Kidney capillary endothelial cell (primary cell): ENCODE measurements at regions not wholly inside any gene's neighbourhood (a gene's known extent, or its start where the extent isn't known, plus 50 kb on each side); places are given as distances from the start of the nearest gene placed in this dataset.
A peak's percentile ranks its signal among the peaks of the same experiment; 100 is the strongest.

Experiments
- DNase-seq: peaks from one replicate; pipeline ENCODE4 v3.0.0-alpha.2; 2018; ENCODE audit warnings: low spot score

DNA sequence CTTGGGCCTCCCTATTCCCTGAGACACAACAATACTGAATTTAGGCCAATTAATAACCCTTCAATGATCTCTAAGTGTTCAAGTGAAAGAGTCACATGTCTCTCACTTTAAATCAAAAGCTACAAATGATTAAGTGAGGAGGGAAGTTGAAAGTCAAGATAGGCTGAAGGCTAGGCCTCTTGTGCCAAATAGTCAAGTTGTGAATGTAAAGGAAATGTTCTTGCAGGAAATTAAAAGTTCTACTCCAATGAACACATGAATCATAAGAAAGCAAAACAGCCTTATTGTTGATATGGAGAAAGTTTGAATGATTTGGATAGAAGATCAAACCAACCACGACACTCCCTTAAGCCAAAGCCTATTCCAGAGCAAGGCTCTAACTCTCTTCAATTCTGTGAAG lies 286.9 kb downstream of the MEIS1 start:
- DNase-seq, result no peak

DNA sequence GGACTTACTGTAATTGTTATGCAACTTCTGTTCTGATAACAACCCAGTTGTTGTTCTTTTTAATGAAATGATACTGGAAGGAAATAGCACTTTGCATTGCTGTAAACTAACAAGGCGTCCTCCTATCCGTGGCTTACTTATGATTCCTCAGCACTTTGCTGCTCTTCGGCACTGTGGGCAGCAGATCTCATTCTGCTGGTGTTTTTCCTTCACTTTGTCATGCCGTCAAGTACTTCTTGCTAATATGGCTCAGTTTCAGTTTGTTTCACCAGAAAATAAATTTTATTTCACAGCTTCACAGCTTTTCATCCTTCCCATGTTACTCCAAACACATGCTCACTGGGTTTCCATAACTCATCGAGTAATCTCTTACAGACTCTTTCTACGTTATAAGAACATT lies 289.3 kb downstream of the MEIS1 start:
- DNase-seq, result no peak

DNA sequence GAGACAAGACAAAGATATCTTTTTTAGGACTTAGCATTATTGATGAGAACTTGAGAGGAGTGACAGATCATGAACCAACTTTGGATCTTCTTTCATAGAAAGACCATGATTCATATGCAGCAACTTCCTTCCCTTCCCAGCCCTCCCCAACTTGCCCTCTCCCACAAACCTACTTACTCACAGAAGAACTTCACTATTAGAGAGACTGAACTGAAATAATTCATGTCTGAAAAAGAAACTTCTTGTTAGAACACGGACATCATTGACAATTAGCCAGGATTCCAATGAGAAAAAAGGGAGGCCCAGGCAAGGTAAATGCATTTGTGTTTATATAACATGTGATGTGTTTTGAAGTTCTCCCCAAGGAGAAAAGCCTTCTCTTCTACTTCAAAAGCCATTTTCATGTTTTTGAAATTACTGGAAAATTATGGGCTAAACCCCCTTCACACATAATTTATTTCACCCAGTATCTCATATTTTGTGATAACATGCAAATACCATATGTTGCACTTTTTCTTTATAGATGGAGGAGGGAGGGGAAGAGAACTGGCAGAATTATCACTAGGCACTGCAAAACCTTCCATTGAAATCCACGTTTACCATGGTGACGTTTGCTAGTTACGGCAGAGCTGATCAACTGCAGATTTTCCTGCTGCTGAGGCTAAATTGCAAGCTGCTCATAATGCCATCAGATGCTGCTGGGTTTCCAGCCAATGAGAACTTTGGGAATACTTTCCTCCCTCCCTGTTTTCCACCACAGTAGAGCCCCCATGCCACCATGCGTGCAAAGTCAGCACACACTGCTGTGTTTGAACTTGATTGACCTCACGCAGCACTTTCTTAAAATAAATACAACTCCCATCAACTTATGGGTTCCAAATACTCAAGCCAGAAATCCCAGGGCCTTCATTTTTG lies 294.7 kb downstream of the MEIS1 start:
- peak; percentile 1 for DNase-seq

DNA sequence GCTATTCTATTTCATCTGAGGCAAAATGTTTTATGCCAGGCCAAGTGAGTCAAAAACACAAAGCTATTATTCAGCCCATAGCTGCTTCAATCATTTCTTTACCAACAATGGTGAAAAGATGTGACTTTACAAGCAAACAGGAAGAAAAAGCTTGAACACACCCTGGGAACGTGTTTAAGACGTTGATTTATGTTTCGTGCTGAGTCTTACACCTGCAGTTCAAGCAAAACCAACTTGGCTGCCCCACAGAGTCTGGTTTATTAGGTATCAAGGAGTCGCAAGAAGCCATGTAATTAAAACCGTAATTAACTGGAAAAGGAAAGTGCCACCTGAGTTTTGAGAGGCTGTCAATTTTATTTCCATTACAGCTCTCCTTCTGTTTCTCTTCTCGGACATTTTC lies 295.5 kb downstream of the MEIS1 start:
- no peak for DNase-seq

DNA sequence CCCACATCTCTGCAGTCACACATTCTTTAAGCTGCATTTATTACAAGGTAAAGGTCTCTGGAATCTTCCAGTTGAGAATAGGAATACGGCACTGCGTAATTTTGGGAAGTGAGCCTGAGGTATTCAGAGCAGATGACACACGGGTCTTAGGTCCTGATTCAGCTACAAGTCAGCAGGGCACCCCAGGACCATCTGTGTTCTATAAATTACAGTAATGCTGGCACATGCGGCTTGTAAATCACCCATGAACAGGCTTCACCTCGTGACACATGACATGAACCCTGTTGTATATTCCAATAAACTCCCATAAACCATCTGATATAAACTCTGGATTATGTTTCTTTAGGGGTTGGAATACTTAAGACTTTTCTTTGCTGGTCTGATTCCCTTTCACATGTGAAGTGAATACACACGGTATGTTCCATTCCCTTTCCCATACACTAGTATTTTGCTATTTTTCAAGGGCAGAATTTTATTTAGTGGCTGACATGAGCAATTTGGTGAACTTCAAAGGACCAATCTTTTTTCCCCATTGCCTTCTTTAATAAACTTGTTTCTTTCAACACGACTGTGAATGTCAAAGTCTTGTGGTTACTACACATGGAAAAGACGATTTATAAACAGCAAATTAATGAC lies 298.6 kb downstream of the MEIS1 start:
- DNase-seq, result no peak

DNA sequence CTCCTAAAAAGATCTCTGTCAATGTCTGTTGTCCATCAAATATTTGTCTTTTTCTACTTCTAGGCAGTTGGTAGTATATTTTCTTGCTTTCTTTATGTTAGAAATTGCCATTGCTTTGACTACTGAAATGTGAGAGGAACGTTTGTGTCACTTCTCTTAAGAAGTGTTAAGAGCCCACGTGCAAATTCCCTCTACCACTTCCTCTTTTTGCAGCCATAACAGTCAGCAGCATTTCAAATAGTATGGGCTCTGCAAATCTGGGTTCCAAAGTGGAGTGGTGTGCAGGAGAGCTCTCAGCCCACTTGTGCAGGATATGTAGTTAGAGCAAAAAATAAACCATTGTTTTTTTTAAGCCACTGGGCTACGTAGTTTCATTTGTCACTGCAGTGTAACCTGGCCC lies 314.0 kb downstream of the MEIS1 start:
- no peak for DNase-seq

DNA sequence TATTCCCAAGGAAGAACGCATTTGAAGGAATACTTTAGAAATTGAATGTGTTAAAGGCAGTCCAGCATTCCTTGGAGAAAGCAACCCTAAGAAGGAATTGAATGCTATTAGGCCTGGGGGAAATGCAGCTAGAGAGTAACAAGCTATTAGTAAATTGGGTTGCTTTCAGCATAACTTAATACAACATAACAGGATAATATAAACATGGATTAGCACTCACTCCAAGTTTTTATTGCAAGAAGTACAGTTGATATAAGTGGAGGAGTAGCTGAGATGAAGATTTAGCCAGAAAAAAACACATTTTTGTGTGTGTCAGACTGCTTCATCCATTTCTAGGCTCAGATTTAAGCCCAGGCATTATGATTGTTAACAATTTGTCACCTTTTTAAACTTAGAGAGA lies 314.6 kb downstream of the MEIS1 start:
- DNase-seq, result no peak

DNA sequence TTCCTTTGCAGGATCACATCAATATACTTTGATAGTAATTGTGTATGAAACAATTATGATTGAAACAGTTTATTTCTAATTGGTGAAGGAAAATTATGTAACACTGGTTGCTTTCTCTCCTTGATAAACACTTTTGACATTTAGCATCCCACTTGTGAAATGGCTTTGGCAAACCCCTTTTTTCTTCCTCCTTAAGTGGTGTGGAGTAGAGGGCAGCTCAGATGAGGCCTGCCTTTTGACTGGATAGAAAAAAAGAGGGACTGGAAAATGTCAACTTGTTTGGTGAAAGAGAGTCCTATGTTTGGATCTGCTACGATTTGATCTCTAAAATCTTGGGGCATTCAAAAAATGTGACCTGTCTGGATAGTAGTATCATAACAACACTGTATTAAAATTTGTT lies 318.3 kb downstream of the MEIS1 start:
- DNase-seq, result no peak

DNA sequence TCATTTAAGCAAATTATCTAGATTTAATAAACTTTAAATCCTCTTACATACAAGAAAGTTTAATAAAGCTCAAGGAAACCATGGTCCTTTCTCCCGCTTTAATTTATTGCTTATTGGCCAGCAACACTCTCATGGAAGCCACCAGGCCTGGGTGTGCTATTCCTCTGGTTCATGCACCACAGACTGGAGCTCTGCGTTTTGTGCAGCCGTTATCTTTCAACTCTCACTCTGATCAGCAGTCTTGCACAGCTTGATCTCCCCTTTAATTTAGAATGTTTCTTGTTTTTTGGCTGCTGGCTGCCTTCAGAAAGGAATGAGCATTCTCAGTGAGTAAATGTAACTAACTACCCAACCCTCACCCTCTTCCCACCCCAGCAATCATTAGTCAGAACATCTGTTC lies 318.7 kb downstream of the MEIS1 start:
- DNase-seq, result no peak

DNA sequence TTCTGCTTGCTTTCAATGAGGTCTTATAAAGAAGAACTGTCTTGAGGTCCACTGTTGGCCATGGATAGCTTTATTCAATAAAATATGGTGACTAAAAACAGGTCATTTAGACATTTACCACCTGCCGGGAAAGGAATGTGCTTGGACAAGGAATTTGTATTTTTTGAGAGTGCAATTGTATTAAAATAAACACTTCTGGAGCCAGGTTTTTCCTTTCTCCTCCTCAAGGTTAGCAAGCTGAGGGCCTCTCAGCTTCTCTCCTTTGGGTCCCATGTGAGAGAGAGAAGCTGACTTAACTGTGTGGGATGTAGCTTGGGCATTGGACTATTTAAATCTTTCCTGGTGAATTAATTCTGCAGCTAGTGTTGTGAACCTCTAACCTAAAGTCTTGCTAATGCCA lies 321.0 kb downstream of the MEIS1 start:
- DNase-seq, result no peak

DNA sequence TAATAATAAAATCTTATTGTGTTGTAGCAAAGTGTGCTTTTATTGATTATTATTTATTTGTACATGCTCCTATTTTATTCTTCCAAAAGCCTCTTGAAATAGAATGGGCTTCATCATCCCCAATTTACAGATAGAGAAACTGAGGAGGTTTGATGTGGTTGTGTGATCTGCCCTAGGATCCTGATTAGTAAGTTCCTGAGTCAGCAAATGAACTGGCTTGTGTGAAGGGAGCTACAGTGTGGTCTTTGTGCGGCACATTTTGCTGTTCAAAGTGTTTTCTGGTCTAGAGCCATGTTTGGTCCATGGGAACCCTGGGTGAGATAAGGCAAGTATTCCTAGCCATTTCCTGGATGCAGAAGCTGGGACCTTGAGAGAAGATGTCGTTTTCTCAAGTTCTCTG lies 326.9 kb downstream of the MEIS1 start:
- DNase-seq, result no peak

DNA sequence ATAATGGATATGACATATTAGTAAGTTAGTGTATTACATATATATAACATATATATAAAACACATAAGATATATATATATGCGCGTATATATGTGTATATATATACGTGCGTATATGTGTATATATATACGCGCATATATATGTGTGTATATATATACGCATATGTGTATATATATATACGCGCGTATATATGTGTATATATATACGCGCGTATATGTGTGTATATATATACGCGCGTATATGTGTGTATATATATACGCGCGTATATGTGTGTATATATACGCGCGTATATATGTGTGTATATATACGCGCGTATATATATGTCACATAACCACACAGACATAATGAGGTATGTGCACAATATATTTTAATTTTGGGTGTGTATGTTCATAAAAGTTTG lies 327.8 kb downstream of the MEIS1 start:
- DNase-seq, result no peak

DNA sequence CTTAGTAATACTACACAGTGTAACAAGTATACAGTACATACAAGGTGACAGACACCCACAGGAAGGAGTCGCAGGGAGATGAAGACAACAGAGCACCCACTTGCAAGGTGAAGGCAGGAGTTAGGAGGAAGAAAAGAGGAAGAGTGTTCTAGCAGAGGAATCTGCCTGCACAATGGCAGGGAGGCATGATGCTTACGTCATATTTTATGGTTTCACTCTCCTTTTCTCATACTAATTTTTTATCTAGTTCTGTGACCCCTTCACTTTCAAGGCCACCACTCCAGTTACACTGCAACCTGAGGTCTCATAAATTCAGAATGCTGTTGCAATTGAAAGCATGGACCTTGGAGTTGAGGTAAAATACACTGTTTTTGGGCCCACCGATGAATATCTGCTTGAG lies 331.7 kb downstream of the MEIS1 start:
- DNase-seq, result no peak

DNA sequence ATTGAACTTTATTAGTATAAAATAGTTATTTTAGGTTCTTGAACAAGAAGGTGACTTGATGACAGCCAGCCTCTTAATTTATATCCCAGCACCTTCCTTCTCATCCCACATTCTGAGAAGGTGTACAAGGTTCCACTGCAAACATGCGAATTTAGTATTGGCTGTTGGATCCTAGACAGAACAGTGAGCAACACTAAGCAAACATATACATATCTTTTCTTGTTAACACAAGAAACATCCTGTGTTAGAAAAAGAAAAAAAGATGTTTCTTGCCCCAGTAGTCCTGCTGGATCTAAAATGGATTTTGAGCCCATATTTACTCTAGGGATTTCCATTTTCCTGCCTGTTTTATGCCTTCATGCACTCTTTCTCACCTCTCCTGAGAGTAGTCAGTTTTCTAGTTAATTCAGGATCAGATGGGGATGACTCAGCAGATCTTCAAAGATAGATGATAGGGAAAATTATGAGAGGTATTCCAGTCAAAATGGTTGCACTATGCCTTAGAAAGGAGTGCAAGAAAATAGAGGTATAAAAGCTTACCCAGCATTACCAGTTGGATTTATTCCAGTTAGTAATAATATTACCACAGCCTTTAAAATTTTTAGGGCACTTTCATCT lies 336.5 kb downstream of the MEIS1 start:
- DNase-seq, result no peak

DNA sequence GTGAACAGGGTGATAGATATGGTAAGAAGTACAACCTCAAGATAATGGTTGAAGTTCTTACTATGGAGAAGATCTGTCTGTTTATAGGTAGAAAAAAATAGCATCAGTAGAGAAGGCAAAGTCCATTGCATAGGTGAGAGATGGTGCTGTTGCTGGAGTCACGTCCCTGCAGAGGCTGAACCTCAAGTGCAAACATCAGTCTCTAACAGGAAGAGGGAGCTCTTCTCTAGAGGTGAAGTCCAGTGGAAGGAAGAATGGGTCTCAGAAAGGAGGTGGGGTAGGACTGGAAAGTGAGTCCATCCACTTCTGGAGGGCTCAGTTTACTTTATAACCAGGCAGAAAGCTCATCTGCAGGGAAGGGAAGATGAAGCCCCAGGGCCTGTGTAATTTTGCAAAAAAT lies 337.7 kb downstream of the MEIS1 start:
- no peak for DNase-seq

DNA sequence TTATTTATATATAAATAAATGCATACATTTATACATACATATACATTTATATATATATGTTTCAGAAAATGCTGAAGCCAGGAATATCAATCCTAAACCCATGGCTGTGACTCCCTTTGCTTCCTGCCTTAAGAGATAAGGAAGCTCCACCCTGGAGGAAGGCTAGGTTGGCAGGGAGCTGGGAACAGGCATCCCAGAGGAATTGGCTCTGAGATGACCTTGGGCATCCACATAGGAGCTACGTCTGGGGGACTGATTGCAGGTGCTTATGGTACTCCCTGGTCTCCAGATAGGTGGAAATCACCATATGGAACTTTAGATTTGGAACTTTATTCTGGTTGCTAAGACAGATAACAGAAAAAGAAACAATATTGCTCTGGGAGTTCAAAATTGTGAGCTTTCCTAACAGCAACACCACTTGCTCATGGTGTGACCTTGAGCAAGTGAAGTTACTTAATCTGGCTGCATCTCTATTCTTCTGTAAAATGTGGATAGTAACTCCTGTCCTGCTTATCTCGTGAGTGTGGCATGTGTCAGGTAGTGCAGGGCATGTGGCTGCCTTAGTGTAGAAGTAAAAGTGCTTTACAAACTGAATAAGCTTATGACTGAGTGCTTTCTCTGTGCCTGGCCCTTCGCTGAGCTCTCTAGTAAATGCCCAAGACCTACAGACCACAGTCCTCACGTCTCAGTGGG lies 341.0 kb downstream of the MEIS1 start:
- no peak for DNase-seq

DNA sequence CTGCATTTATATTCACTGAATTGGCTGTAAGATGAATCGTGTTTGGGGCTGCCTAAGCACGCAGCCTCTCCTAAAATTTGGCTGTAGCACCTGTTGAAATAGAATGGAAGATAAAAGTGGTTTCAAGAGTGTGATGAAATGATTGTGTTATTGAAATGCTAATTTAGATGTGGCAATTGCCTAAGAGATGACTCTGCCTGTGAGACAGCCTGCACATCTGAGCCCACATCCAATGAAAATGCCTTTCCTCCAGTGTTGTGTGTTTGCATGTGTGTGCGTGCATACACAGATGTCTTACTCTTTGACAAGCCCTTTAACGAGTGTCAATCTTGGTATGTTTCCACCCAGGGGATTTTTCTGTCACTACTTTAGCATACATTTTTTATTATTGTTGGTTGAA lies 346.9 kb downstream of the MEIS1 start:
- no peak for DNase-seq

DNA sequence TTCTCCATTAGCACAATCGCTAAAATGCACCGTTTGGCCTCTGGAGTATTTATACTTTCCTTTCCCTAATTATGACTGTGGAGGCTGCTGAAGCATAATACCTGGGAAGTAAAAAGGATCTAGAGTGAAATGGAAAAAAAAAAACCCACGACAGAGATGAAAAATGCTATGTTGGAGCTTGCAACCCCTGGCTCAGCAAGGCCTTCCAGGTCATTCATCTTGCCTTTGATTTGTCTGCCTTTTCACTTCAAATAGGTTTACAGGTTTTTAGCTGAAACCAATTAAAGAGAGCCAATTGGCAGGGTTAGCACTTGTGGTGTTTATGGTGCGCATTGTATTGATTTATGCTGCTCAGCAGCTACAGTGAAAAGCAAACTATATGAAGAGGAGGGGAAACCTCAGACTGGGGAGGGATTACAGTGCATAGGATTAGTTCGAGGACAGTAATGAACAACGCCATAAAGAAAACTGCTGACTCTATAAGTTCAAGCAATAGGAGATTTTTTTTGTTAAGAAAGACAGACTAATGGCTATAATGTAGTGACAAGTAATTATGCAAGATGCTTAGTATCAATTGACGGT lies 347.9 kb downstream of the MEIS1 start:
- no peak for DNase-seq

DNA sequence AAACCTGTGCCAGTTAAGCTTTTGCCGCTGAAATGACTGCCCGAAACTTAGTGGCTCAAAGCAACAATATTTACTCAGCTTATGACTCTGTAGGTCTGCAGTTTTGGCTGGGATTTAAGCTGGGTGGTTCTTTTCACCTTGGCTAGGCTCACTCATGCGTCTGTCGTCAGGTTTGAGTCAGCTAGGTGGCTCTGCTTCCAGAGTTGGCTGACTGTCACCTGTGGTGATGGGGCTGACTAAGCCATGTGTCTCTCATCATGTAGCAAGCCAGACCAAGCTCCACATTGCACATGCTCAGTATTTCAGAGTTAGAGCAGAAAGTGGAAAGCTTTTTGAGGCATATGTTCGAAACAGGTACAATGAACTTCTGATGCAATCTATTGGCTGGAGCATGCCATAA lies 354.8 kb downstream of the MEIS1 start:
- DNase-seq, result no peak

DNA sequence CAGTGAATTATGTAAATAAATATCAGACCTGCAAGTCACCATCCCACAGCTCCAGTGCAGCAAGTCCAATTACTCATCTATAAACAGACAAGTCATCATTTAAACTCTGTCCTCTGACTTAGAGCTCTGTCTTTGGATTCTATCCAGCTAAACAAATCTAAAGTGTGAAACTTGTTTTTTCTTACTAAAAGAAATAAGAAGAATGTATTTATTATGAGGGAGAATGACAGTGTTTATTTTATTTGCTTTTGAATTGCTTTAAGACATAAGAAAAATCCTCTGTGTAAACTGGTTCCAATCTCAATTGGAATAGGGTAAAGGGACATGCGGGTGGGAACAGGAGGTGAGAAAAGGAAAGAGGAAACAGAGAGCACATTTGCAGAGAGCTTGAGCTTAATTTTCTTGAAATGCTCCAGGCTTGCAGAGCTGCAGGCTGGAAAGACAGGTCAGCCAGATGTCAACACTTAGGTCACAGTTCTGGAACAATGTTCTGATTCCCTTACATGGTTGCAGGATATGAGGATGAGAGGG lies 355.8 kb downstream of the MEIS1 start:
- DNase-seq, result no peak

DNA sequence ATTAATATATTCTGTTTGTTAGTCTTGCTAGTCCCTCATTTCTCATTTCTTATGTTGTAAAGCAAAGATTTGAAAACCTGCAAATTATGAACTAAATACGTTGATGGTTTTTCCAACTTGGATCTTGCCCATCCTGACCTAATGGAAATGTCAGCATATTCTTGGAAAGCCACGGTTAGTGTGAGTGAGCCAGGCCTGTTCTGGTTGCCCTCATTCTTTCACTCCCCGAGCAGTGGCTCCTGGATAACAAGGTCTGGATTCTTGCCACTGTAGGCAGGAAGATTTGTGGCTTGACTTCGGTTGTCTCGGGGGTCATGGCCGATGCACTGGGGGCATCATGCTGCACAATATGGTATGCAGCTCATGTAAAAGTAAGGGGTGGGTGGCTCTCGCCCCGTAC lies 359.1 kb downstream of the MEIS1 start:
- DNase-seq, result no peak

DNA sequence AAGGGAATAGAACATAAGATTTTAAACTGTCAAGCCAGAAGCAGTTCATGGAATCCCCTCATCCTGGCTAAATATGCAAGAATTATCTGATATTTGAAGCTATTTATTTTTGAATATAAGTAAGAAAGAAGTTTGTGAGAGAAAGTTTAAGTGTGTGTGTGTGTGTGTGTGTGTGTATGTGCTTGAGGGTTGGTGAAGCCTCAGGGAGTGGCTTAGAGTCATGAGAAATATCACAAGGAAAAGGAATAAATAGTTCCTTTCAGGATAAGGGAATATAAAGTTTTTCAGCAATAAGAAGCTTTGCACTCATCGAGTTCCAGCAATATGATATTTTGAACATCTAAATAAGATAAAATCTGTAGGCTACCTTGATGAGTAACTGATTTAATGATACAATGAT lies 359.6 kb downstream of the MEIS1 start:
- no peak for DNase-seq
